ENCODE measurements at regions not wholly inside any gene's neighbourhood (a gene's known extent, or its start where the extent isn't known, plus 50 kb on each side); places are given as distances from the start of the nearest gene placed in this dataset.
"Not testable (repeated sequence)": the region's sequence is repeated elsewhere in the genome, so short reads cannot be mapped to it uniquely, and the experiment has no call there.

DNA sequence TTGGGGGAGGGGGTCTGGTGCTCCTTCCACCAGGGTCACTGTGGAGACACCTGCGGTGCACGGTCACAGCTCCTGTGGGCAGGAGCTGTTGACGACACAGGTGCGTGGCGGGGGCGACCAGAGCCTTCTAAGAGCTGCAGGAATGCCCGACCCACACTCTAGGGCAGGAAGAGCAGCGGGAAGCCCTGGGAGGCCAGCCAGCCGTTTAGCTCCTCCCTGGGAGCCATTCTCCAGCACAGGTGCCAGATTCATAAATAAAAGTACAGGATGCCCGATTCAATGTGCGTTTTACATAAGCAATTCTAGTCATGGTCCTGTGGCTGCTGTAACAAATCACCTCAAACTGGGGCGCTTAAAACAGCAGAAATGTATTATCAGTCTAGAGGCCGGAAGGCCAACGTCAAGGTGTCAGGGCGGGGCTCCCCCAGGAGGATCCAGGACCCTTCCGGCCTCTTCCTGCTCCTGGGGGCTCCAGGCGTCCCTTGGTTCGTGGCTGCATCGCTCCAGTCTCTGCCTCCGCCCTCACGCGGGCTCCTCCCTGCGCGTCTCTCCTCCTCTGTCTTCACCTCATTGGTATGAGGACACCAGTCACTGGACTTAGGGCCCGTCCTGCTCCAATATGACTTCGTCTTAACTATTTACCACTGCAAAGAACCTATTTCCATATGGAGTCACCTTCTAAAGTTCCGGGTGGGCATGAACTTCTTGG, 155.4 kb downstream of the FOXL1 start:
- ATAC-seq (no peak), DNase-seq (no peak)

DNA sequence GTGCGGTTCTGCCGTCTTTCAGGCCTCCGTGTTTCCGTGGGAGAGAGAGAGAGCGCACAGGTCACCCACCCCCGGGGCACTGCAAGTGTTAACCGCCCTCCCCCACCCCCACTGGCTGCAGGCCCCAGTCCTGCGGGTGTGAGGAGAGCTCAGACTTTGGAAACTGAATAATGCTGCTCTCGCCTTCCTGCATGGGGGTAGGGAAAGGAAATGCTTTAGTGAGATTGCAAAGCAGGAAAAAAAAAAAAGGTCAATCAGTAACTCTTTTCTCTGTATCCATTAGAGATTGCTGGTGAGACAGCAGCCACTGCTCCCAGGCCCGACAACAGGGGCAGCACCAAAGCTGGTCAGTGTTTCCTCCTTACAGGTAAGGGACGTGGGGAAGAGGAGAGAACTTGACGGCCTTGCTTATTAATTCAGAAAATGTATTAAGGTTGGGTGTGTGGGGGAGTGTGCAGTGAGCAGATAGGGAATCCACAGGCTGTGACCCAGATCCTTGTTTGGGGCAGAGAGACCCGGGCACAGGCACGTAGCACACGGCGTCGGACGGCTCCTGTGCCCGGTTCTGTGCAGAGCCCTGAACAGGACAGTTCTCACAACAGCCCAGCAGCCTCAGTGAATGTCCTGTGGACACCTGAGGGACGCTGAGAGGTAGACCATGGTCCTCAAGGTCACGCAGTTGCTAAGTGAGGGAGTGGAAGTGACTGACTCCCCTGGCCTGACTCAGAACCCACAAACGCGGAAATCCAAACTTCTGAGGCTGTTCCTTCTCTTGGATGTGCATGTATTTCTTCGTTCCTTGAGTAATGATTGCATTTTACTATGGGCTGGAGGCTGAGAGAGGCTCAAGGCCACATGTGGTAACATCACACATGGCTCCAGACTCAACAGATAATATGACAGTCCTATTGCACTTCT, 156.5 kb downstream of the FOXL1 start:
- DNase-seq: no peak
- intact Hi-C loops (cut with DNase I, micrococcal nuclease): no loop called here
- ATAC-seq: no peak

More for the DNA sequence above, 155.4 kb downstream of the FOXL1 start:
- intact Hi-C loops (cut with DNase I, micrococcal nuclease): no loop called here

DNA sequence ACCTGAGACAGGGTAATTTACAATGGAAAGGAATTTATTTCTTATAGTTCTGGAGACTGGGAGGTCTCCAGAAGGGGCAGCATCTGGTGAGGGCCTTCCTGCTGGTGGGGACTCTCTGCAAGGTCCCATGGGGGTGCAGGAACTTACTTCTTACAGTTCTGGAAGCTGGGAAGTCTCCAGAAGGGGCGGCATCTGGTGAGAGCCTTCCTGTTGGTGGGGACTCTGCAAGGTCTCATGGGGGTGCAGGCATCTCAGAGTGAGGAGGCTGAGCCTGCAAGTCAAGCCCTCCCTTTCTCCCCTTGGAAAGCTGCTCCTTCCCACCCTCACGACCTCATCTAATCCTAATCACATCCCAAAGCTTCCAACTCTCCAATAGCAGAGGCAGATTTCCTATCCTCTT, 157.4 kb downstream of the FOXL1 start:
- intact Hi-C loops (cut with DNase I, micrococcal nuclease): no loop called here
- ATAC-seq (no peak), DNase-seq (no peak)

GRCh38 chr16:86736502-86736901, 158.2 kb downstream of the FOXL1 start:
- DNase-seq (no peak), ATAC-seq (no peak)
- intact Hi-C loops (cut with DNase I, micrococcal nuclease): no loop called here

DNA sequence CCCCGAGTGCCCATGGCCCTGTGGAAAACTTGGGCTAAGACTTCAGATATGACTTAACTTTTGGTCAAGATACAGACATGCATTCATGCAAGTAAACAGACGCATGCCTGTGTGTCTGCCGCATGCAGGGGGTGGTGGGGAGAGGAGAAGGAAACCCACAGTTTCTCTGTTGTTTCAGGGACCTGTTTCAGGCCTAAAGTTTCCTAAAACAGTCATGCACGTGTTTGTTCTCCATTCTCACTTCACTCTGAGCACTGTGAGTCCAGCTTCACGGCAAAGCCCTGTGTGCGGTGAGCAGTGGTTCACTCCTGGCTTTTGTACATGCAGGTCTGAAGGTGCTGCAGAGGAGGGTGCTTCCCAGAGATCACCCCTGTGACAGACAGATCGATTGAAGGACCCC, 158.7 kb downstream of the FOXL1 start:
- no peak for DNase-seq
- intact Hi-C loops (cut with DNase I, micrococcal nuclease): no loop called here
- no peak for ATAC-seq

DNA sequence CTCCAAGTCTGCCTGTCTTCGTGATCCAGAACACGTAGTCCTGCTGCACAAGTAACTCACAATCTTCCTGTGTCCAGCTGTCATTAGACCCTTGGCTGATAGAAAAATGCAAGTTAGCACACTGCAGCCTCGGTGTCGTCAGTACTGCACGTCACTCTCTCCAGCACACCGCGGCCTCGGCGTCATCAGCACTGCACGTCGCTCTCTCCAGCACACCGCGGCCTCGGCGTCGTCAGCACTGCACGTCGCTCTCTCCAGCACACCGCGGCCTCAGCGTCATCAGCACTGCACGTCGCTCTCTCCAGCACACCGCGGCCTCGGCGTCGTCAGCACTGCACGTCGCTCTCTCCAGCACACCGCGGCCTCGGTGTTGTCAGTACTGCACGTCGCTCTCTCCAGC, 160.0 kb downstream of the FOXL1 start:
- intact Hi-C loops (cut with DNase I, micrococcal nuclease); DNase-seq; ATAC-seq: not testable (repeated sequence)

DNA sequence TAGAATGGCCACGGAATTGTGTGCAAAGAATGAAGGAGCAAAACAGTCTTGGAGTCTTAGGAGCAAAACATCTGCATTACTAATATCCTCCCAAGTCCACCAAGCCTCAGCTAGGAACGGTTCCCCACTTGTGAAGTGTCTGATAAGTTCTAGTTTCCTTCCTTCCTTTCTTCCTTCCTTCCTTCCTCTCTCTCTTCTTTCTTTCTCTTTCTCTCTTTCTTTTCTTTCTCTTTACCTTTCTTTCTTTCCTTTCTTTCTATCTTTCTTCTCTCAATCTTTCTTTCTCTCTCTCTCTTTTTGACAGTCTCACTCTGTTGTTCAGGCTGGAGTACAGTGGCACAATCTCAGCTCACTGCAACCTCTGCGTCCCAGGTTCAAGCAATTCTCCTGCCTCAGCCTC, 160.8 kb downstream of the FOXL1 start:
- no peak for ATAC-seq
- intact Hi-C loops (cut with DNase I, micrococcal nuclease): no loop called here
- DNase-seq: no peak

DNA sequence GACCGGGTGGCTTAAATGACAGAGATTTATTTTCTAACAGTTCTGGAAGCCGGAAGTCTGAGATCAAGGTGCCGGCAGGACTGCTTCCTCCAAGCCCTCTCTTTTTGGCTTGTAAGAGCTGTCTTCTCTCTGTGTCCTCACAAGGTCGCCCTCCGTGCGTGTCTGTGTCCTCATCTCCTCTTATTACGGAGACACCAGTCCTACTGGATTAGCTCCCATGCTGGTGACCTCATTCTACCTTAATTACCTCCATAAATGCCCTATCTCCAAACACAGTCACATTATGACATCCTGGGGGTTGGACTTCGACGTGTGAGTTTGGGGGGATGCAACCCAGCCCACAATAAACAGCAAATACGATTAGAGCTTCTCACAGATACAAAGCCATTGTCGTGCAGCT, 161.5 kb downstream of the FOXL1 start:
- DNase-seq: no peak
- no peak for ATAC-seq
- intact Hi-C loops (cut with DNase I, micrococcal nuclease): no loop called here

DNA sequence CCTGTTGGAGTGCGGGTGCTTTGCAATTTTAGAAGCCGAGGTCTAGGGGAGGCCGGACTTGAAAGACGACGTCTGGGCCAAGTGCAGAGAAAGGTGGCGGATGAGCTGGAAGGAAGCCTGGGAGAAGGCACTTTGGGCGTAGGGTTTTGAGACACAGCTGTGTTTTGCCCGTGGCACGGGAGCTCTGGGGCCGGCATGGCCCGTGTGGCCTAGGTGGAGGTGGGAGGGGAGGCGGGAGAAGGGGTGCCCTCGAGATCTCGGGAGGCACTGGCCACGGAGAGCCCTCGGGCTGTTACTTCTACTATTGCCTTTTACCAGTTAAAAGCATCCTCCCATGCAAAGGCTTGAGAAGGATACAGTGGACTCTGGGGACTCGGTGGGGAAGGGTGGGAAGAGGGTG, 161.9 kb downstream of the FOXL1 start:
- no peak for DNase-seq
- no peak for ATAC-seq
- intact Hi-C loops (cut with DNase I, micrococcal nuclease): no loop called here

DNA sequence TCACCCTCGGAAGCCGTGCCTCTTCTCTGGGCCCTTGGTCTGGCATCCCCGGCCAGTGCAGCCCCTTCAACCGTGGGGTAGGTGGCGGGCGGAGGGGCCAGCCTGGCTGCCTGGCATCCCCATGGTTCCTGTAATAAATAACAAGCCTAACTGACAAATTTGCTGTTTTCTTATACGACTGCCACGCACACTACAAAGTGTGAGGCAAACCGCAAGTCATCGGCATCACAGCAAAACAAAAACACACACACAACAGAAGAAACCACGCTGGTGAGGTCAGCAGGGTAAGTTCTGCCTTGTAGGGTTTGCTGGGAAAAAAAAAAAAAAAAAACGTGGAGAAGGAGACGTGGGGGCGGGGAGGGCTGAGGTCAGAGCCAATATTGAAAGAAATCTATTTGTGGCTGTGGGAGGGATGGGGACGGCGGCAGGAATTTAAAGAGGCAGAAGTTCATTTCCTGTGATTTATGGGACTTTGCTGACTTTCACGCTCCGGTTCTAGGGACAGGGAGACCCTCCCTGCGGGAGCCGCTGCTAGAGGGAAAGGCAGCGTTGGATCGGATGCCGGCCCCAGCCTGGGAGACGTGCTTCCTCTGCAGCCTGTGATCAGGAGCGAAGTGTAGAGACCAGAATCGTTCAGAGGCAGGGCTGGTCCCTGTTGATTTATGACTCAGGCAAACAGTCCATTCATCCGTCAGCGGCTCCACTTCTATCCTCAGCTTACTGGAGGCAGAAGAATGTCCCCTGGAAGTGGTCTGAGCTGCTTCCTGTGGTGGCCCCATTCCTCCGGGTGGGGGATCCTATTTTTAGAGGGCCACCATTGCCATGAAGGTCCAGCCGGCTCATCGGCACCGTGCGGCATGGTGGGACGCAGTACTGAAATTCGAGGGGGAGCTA, 162.8 kb downstream of the FOXL1 start:
- intact Hi-C loops (cut with DNase I, micrococcal nuclease): no loop called here
- DNase-seq (no peak), ATAC-seq (no peak)

DNA sequence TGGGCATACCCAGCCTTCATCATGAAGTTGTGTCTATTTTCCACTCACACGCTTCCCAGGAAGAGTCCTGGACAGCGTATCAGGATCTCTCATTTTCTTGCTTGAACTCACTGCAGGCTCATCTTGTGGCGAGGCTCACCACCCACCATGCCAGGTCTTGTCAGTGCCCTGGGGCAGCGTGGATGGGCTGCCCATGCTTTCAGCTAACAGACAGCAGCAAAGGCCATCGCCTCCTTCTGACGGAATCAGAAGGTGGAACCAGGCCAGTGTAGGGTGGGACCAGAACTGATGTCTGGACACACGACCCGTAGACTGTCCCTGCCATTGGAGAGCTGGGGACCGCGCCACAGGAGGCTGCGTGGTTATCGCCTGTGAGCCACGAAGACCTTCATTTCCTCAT, 169.4 kb downstream of the FOXL1 start:
- ATAC-seq: no peak
- intact Hi-C loops (cut with DNase I, micrococcal nuclease): no loop called here

DNA sequence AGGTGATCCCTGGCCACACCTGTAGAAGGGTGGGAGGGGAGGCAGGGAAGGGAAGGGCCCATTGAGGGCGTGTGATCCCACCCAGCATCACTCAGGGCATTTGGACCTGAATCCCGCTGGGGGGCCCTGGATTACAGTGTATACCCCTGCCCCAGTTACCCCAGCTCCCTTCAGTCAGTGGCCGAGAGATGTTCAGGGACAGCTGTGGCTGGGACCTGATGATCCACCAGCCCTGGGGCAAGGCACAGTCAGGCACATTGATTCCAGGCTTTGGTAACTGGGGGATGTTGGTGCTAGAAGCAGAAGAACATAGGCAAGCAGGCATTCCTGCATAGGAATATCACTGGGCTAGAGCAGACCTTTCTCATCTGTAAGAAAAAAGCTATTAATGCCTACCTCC, 170.3 kb downstream of the FOXL1 start:
- no peak for DNase-seq
- ATAC-seq: no peak
- intact Hi-C loops (cut with DNase I, micrococcal nuclease): no loop called here

More for the DNA sequence above, 169.4 kb downstream of the FOXL1 start:
- no peak for DNase-seq

GRCh38 chr16:86751076-86752030, 173.0 kb downstream of the FOXL1 start:
- intact Hi-C loops (cut with DNase I, micrococcal nuclease): loop anchor here in 1 of 2 donors (10.0 kb wide), 1 partner anchor 177 kb away; the partner anchor contains the start of gene FOXL1
- DNase-seq (no peak), ATAC-seq (no peak)

DNA sequence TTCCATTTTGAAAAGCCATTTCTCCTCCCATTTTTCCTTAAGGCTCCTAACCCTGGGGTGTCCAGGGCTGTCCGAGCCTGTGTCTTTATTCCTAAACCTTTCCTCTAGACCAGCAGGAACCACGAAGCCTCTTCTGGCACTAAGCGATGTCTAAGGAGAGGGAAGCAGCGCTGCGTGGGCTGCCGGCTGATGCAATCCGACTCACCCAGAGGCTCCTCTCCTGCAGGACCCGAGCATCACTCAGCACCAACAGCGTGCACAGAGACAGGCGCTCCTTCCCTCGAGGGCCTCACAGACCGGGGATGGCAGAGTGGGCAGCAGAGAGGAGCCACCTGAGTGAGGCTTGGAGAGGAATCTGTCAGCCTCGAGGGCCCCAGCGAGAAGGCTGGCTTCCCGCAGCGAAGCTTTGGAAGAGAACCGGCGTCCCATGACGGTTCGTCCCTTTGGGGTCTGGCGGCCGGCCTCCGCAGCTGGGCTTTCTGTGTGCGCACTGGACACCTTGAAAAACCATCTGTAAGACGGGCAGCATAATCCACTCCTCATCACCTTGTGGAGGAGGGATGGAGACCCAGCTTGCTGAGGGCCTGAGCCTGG, 174.3 kb downstream of the FOXL1 start:
- ATAC-seq (no peak), DNase-seq (no peak)
- intact Hi-C loops (cut with DNase I, micrococcal nuclease): loop anchor here in 1 of 2 donors (10.0 kb wide), 1 partner anchor 178 kb away; the partner anchor contains the start of gene FOXL1

DNA sequence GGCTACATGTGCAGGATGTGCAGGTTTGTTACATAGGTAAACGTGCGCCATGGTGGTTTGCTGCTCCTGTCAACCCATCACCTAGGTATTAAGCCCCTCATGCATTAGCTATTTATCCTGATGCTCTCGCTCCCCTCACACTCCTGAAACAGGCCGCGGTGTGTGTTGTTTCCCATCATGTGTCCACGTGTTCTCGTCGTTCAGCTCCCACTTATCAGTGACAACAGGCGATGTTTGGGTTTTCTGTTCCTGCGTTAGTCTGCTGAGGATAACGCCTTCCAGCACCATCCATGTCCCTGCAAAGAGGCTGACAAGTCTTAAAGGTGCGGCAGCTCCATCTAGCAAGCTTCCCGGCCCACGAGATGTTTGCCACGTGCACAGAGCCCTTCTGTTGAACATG, 175.1 kb downstream of the FOXL1 start:
- DNase-seq (no peak), ATAC-seq (no peak)
- intact Hi-C loops (cut with DNase I, micrococcal nuclease): loop anchor here in 1 of 2 donors (10.0 kb wide), 1 partner anchor 179 kb away; the partner anchor contains the start of gene FOXL1

GRCh38 chr16:86755571-86756006, 177.2 kb downstream of the FOXL1 start:
- intact Hi-C loops (cut with DNase I, micrococcal nuclease): loop anchor here in 1 of 2 donors (10.0 kb wide), 1 partner anchor 181 kb away; the partner anchor contains the start of gene FOXL1
- ATAC-seq (no peak), DNase-seq (no peak)

Data from left colon (tissue), 2 donors.